A172 (cell line): ENCODE measurements at regions not wholly inside any gene's neighbourhood (a gene's known extent, or its start where the extent isn't known, plus 50 kb on each side); places are given as distances from the start of the nearest gene placed in this dataset.

ENCODE experiments used
- DNase-seq: peaks from one replicate; pipeline ENCODE4 v3.0.0-alpha.2; 2015; ENCODE audit warnings: low spot score

GRCh38 chr2:42920446-42921146 is 128.2 kb upstream of the HAAO start:
- DNase-seq = no peak

GRCh38 chr2:42918671-42919318 is 126.4 kb upstream of the HAAO start:
- DNase-seq = no peak

- DNase-seq = no peak
These were observed 125.7 kb upstream of the HAAO start for GRCh38 chr2:42918041-42918440.

- DNase-seq = no peak
These were observed 125.1 kb upstream of the HAAO start for GRCh38 chr2:42917425-42917927.

GRCh38 chr2:42916324-42916723 is 123.9 kb upstream of the HAAO start:
- no peak for DNase-seq

- DNase-seq = no peak
These were observed 122.5 kb upstream of the HAAO start for GRCh38 chr2:42914860-42915259.

GRCh38 chr2:42914314-42914713 is 121.9 kb upstream of the HAAO start:
- DNase-seq = no peak

- DNase-seq = no peak
These were observed 121.0 kb upstream of the HAAO start for GRCh38 chr2:42913280-42913878.

- no peak for DNase-seq
These were observed 118.4 kb upstream of the HAAO start for GRCh38 chr2:42910645-42911405.

GRCh38 chr2:42909966-42910365 is 117.6 kb upstream of the HAAO start:
- DNase-seq = no peak

- no peak for DNase-seq
These were observed 116.3 kb upstream of the HAAO start for GRCh38 chr2:42908518-42909200.

GRCh38 chr2:42907835-42908234 is 115.5 kb upstream of the HAAO start:
- no peak for DNase-seq

GRCh38 chr2:42906557-42907411 is 114.4 kb upstream of the HAAO start:
- DNase-seq = no peak

- no peak for DNase-seq
These were observed 113.8 kb upstream of the HAAO start for GRCh38 chr2:42906111-42906556.

GRCh38 chr2:42905341-42906110 is 113.1 kb upstream of the HAAO start:
- no peak for DNase-seq

- DNase-seq = no peak
These were observed 112.1 kb upstream of the HAAO start for GRCh38 chr2:42904576-42904876.

GRCh38 chr2:42903821-42904575 is 111.6 kb upstream of the HAAO start:
- no peak for DNase-seq

GRCh38 chr2:42902939-42903709 is 110.7 kb upstream of the HAAO start:
- DNase-seq = no peak
